Ovary (tissue), 3 donors: ENCODE measurements at regions not wholly inside any gene's neighbourhood (a gene's known extent, or its start where the extent isn't known, plus 50 kb on each side); places are given as distances from the start of the nearest gene placed in this dataset.

Experiments used
- CTCF ChIP-seq, 3 donors: fragments of 450-650 bp in 2 of 3; fragments of 200-600 bp in 1 of 3; IDR thresholded peaks; one replicate each; pipeline versions ENCODE4 v1.5.1 to v1.8.0; 2016 to 2022; ENCODE audit warnings: antibody characterized with exemption in 3 of 3, mild to moderate bottlenecking in 1 of 3
- EP300 ChIP-seq: sonication (generic); formaldehyde crosslinking; IDR thresholded peaks from one replicate; pipeline ENCODE4 v1.6.1; 2017; ENCODE audit warnings: antibody characterized with exemption
- POLR2A ChIP-seq: fragments of 450-650 bp; IDR thresholded peaks from one replicate; pipeline ENCODE4 v1.6.1; 2017; ENCODE audit warnings: antibody characterized with exemption, mild to moderate bottlenecking, moderate library complexity
- donor health status: DM: no; HTN: no; CAD: no.

- TF ChIP-seq CTCF (IDR thresholded peaks at IDR 0.05) (no peak), EP300 (no peak), POLR2A (no peak)
These were observed 152.9 kb upstream of the RTL1 start for GRCh38 chr14:101056446-101056845.
